Nucleus accumbens (tissue), 56 donors: ENCODE measurements at regions not wholly inside any gene's neighbourhood (a gene's known extent, or its start where the extent isn't known, plus 50 kb on each side); places are given as distances from the start of the nearest gene placed in this dataset.
"Not testable (repeated sequence)": the region's sequence is repeated elsewhere in the genome, so short reads cannot be mapped to it uniquely, and the experiment has no call there.

Experiments
- DNase-seq, 56 donors: peaks; one replicate each; lab custom pipeline; 2025; lab: John Stamatoyannopoulos, UW

DNA sequence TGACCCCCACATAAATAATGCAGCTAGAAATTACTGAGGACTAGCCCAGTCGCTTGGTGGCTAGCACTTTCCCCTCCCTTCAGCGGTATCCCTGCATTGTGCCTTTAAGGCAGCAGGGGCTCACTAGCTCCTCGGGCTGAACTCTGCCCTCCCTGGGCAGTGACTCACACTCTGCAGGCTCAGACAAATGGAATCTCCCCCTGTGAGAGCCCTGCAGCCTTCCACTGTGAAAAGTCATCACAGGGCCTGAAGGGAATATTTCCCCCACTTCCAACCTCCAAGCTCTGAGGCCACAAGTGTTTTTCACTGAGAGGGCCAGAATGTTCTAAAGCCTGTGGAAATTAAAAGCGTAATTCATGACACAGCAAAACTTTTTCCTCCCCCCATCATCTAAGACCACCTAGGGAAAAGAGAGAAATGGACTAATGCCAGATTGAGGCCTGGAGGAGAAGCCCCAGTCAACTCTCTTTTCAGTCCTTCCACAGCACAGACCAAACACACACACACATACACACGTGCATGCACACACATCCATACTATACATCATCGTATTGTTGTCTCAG lies 93.6 kb upstream of the COL1A2 start:
- no peak for DNase-seq

DNA sequence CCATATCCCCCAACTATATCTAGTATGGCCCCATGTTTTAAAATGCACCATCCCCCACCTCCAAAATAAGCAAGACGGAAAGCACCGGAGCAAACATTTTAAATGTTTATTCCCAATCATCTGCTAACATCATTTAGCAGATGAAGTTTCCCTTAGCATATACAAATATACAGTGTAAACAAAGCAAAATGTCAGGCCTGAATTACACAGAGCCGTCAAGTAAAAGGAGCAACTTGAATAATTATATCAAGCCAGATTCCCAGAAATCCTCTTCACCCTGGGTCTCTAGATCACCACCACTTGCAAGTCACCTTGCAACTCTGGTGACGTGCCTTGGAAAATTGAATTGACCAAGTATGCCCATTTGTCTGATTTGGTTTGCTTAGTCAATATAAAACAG lies 91.6 kb upstream of the COL1A2 start:
- DNase-seq, result no peak

DNA sequence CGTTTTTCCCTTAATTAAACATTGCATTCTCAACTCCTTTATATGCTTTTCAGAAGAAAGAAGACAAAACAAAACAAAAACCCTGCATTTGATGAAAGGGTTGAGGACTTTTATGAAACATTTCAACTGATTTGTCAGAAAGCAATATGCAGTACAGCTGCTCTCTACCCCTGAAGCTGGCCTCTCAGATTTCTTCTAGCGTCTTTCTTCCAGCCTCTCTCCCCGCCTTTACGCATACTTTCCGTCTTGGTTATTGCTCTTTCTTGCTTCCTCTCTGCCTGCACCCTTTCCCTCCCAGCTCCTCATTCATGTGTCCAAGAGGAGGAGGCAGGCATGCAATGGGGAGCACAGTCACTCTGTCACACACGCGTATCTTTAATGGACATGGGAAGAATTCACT lies 91.0 kb upstream of the COL1A2 start:
- no peak for DNase-seq

DNA sequence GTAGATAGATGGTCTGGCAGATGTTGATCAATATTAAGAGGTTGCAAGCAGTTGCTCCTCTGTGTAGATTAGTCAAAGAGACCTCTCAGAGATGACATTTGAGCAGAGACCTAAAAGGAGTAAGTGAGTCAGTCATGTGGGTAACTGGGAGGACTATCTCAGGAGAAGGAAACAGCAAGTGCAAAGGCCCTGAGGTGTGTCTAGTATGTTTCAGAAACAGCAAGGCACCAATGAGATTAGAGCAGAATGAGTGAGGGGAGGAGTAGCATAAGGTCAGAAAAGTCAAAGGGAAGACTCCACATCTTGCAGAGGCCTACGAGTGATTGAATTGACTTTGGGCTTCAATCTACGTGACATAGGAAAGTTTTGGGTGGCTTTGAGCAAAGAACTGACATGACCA lies 89.8 kb upstream of the COL1A2 start:
- no peak for DNase-seq

DNA sequence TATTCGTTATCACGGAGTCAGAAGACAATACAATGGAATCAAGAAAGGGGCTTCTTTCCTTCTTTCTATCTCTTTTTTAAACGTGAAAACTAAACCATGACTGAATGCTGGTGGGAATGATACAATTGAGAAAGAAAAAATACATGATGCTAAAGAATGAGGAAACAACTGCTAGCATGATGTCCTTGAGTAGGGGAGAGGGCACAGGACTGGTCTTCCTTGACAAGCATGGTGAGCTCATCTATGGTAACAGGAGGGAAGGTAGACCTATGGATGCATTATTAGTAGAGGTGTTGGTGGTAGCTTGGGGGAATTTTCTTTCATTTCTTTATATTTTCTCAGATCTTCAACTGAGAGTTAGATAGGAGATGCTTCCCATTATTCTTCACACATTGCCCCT lies 88.9 kb upstream of the COL1A2 start:
- no peak for DNase-seq

DNA sequence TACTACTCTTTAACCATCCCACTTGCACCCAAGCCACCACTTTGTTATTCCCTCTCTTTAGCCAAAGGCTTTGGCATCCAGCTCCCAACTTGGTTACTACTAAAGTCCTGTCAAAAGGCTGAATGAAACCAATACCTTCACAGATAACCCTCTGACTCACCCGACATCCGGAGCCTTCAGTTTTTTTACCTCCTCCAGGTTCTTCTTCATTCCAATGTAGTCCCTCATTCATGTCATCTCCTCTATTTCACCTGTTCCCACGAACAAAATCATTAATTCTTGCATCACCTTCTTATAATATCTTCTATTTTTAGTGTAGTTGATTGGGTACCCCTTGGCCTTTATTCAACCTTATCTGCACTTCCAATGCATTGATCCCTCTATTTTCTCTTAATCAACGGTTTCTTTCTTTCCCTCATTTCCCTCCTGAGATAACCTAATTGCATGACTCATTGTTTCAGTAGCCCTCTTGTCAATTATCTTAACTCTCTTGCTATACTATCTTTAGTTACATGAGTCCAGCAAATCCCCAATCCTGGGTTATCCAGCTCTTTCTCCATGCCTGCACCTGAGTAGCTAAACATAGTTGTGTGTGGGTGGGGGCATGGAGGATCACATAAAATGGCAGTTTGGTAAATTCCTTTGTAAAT lies 87.2 kb upstream of the COL1A2 start:
- DNase-seq, result no peak

DNA sequence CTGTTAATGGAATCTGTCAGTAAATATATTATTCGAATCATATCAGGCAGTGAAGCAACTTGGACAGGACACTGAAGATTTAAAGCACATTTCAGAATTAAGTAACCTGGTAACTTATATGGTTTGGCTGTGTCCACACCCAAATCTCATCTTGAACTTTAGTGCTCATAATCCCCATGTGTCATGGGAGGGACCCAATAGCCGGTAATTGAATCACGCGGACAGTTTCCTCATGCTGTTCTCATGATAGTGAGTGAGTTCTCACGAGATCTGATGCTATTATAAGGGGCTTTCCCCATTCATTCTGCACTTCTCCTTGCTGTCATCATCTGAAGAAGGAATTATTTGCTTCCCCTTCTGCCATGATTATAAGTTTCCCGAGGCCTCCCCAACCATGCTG lies 83.2 kb upstream of the COL1A2 start:
- DNase-seq, result no peak

DNA sequence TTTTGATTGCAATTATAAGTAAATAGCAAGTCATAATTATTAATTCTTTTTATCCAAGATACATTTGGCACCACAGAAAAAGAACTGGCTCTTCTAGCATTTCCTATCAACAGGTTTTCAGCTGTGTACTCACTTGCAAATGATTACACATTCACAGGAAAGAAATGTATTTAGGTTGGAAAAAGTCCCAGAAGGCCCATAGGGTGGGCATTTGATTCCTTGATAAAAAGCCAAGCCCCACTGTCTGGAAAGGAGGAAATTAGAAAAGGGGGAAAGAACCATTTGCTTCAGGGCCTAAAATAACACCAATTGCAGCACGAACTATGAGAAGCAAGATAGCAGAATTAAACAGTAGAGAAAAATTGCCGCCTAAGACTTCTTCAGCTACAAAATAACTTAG lies 80.8 kb upstream of the COL1A2 start:
- DNase-seq, result no peak

DNA sequence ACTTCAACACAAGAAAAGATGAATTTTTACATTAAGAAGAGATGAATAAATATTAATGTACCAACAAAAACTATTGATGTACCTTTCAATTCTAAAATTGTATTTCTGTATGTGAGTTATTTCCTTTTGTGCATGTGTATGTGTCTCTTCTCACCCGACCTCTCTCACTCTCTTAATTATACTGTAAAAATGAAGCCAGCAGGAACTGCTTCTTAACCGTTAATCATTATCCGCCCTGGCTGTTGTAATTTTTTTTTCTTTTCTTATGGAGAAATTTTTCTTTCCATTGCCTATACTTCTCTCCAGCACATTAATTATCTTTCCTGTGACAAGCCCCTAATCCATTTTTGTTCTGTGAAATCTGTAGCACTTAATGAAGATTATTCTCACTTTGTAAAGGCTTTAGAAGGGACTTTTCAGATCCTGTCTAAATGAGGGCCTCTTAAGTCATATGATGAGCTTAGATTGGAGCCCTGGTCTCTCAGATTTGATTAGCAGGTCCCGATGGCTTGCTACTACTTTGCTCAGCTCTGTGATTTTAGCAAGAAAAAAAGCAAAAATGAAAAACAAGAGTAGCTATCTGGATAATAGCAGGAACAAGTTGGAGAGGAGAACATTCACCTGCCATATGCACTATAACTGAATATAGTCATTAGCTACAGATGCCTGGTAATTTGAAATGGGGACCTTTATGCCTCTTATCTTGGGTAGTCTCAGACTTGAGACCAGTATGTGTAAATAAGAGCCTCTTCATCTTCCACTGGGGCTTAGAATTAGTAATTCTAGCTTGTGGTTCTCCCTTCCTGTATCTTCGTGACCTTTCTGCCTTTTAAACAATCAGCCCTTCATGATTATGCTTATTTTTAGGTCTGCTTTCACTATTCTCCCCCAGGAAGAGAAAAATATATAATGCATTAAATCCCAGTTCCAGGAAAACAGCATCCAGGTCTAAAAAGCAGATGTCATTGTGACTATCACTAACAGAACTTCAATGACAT lies 80.0 kb upstream of the COL1A2 start:
- DNase-seq, result no peak

- not testable (repeated sequence) for DNase-seq
These were observed 73.6 kb upstream of the COL1A2 start for GRCh38 chr7:94321138-94321537.

DNA sequence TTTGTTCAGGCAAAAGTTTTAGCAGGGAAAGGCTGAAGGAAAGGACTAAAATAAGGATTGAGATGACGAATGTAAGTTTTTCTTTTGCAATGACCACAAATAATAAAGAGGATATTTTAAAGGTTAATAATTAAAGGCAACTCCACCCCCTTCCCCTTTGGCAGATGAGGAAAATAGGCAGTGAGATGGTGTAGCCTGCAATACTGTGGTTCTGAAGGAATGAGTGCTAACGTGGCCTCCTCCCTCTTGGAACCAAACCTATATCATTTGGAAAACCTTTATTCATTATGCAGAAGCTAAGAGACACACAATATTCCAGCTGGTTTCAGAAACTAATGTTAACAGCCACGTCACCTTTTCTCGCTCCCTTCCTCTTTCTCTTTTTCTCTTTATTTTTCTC lies 70.9 kb upstream of the COL1A2 start:
- no peak for DNase-seq

- no peak for DNase-seq
These were observed 70.1 kb upstream of the COL1A2 start for GRCh38 chr7:94324380-94325121.

DNA sequence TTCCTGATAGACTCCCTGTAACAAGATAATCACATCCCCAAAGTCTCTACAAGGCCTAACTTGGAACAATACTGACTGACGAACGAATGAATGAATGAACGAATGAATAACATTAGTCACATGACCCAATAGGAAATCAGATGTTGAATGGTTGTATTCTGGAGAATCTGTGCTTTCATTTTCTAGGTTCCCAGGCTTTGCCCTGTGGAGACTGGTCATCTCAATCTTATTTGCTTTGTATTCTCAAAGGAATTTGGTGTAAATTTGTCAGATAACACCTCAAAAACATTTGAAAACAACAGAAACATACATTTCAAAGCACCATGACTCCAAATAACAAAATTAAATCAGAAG lies 69.6 kb upstream of the COL1A2 start:
- no peak for DNase-seq

- DNase-seq, result no peak
These were observed 64.2 kb upstream of the COL1A2 start for GRCh38 chr7:94330269-94331020.

- no peak for DNase-seq
These were observed 62.1 kb upstream of the COL1A2 start for GRCh38 chr7:94332571-94332970.

GRCh38 chr7:94333810-94334209 lies 60.9 kb upstream of the COL1A2 start:
- no peak for DNase-seq

GRCh38 chr7:94335586-94335985 lies 59.1 kb upstream of the COL1A2 start:
- no peak for DNase-seq

GRCh38 chr7:94336009-94336408 lies 58.7 kb upstream of the COL1A2 start:
- DNase-seq, result no peak

GRCh38 chr7:94338921-94339371 lies 55.7 kb upstream of the COL1A2 start:
- no peak for DNase-seq

DNA sequence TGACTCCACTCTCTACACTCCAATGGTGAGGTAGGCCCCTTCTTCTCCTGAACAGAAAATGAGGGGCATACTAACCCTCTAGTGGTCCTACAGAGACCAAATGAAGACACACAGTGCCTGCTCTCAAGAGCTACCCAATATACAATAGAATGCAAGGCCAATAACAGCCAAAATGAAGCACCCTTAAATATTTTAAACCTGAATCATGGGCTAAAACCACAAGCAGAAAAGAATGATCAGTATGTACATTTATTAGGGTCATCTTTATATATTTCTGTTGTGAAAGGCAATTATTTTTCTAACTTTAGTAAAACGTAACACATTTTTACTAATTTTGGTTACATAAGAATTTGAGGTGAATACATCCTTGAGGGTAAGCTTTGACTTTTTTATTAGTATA lies 49.9 kb upstream of the COL1A2 start:
- DNase-seq, result no peak
